MM.1S (cell line): ENCODE measurements at regions not wholly inside any gene's neighbourhood (a gene's known extent, or its start where the extent isn't known, plus 50 kb on each side); places are given as distances from the start of the nearest gene placed in this dataset.

Source experiments
- CTCF ChIP-seq: fragments of 300-600 bp; sonication (generic); IDR thresholded peaks from 2 replicates; pipeline ENCODE4 v1.5.1; 2016; ENCODE audit warnings: antibody characterized with exemption, low read length, mixed read lengths
- EZH2 ChIP-seq: fragments of 300-600 bp; sonication (generic); optimal IDR thresholded peaks from 2 replicates; pipeline ENCODE3; 2017; ENCODE audit warnings: low read depth, mild to moderate bottlenecking, antibody characterized with exemption, low read length, mixed read lengths

GRCh38 chr1:55749975-55750627 is 534.9 kb upstream of the USP24 start:
- no peak for TF ChIP-seq CTCF
- TF ChIP-seq EZH2, result no peak
